HUES48 (cell line): ENCODE measurements at regions not wholly inside any gene's neighbourhood (a gene's known extent, or its start where the extent isn't known, plus 50 kb on each side); places are given as distances from the start of the nearest gene placed in this dataset.

Experiments
- H3K27ac ChIP-seq: one replicate; pipeline ENCODE4 v1.7.0; 2013; ENCODE audit warnings: low read depth, low read length, inconsistent platforms
- H3K27me3 ChIP-seq: 2 replicates; pipeline ENCODE4 v1.6.1; 2013; ENCODE audit warnings: mild to moderate bottlenecking, low read length; ENCODE audit not compliant: control insufficient read depth, insufficient read depth
- H3K36me3 ChIP-seq: 2 replicates; pipeline ENCODE4 v1.6.1; 2013; ENCODE audit warnings: low read length; ENCODE audit not compliant: control insufficient read depth, insufficient read depth
- H3K4me1 ChIP-seq: 2 replicates; pipeline ENCODE4 v1.6.1; 2013; ENCODE audit warnings: mild to moderate bottlenecking, low read length; ENCODE audit not compliant: control insufficient read depth, insufficient read depth
- H3K4me3 ChIP-seq: 2 replicates; pipeline ENCODE4 v1.5.1; 2013; ENCODE audit warnings: mild to moderate bottlenecking, low read depth, low read length
- H3K9ac ChIP-seq: 2 replicates; pipeline ENCODE4 v1.6.1; 2013; ENCODE audit warnings: mild to moderate bottlenecking, low read depth, low read length, moderate library complexity
- H3K9me3 ChIP-seq: 2 replicates; pipeline ENCODE4 v1.6.1; 2013; ENCODE audit warnings: low read length; ENCODE audit not compliant: control insufficient read depth, insufficient read depth

- H3K27me3 ChIP-seq, result no peaks in the 10 kb centered on the region
- H3K9me3 ChIP-seq, result 0 out of 2 replicates have a peak, but pooled peaks cover 2% of the 10 kb centered on the region
- H3K27ac ChIP-seq, result no peak overlapping the region
- peaks cover 6% of the 10 kb centered on the region for H3K4me1 ChIP-seq
- H3K9ac ChIP-seq, result no peak overlapping the region
- no peaks in the 10 kb centered on the region for H3K36me3 ChIP-seq
- H3K4me3 ChIP-seq, result no peak overlapping the region
These were observed 107.3 kb upstream of the SYNDIG1 start for GRCh38 chr20:24362080-24362479.

- H3K27ac ChIP-seq, result no peak overlapping the region
- H3K36me3 ChIP-seq, result no peaks in the 10 kb centered on the region
- 0 out of 2 replicates have a peak, but pooled peaks cover 2% of the 10 kb centered on the region for H3K9me3 ChIP-seq
- H3K4me3 ChIP-seq, result no peak overlapping the region
- no peaks in the 10 kb centered on the region for H3K27me3 ChIP-seq
- peaks cover 6% of the 10 kb centered on the region for H3K4me1 ChIP-seq
- no peak overlapping the region for H3K9ac ChIP-seq
These were observed 107.9 kb upstream of the SYNDIG1 start for GRCh38 chr20:24361541-24361940.

- H3K4me3 ChIP-seq, result no peak overlapping the region
- no peaks in the 10 kb centered on the region for H3K36me3 ChIP-seq
- no peak overlapping the region for H3K9ac ChIP-seq
- no peak overlapping the region for H3K27ac ChIP-seq
- peaks cover 6% of the 10 kb centered on the region for H3K4me1 ChIP-seq
- H3K9me3 ChIP-seq, result 0 out of 2 replicates have a peak, but pooled peaks cover 2% of the 10 kb centered on the region
- H3K27me3 ChIP-seq, result no peaks in the 10 kb centered on the region
These were observed 108.9 kb upstream of the SYNDIG1 start for GRCh38 chr20:24360531-24360930.

- H3K4me3 ChIP-seq, result no peak overlapping the region
- H3K27me3 ChIP-seq, result no peaks in the 10 kb centered on the region
- H3K9me3 ChIP-seq, result 0 out of 2 replicates have a peak, but pooled peaks cover 2% of the 10 kb centered on the region
- H3K9ac ChIP-seq, result no peak overlapping the region
- H3K36me3 ChIP-seq, result no peaks in the 10 kb centered on the region
- H3K4me1 ChIP-seq, result no peaks in the 10 kb centered on the region
- H3K27ac ChIP-seq, result no peak overlapping the region
These were observed 110.0 kb upstream of the SYNDIG1 start for GRCh38 chr20:24359321-24360027.

- no peak overlapping the region for H3K9ac ChIP-seq
- no peaks in the 10 kb centered on the region for H3K36me3 ChIP-seq
- no peak overlapping the region for H3K4me3 ChIP-seq
- H3K4me1 ChIP-seq, result peaks cover 3% of the 10 kb centered on the region
- no peaks in the 10 kb centered on the region for H3K27me3 ChIP-seq
- H3K9me3 ChIP-seq, result 0 out of 2 replicates have a peak, but pooled peaks cover 2% of the 10 kb centered on the region
- no peak overlapping the region for H3K27ac ChIP-seq
These were observed 111.5 kb upstream of the SYNDIG1 start for GRCh38 chr20:24357931-24358330.

GRCh38 chr20:24357177-24357576 lies 112.3 kb upstream of the SYNDIG1 start:
- Histone ChIP-seq H3K9ac (no peak overlapping the region), H3K27ac (no peak overlapping the region), H3K9me3 (0 out of 2 replicates have a peak, but pooled peaks cover under 1% of the 10 kb centered on the region), H3K4me1 (peaks cover 3% of the 10 kb centered on the region), H3K36me3 (no peaks in the 10 kb centered on the region), H3K27me3 (no peaks in the 10 kb centered on the region), H3K4me3 (no peak overlapping the region)

- Histone ChIP-seq H3K9me3 (no peaks in the 10 kb centered on the region), H3K36me3 (no peaks in the 10 kb centered on the region), H3K4me1 (peaks cover 3% of the 10 kb centered on the region), H3K4me3 (no peak overlapping the region), H3K27ac (no peak overlapping the region), H3K9ac (no peak overlapping the region), H3K27me3 (no peaks in the 10 kb centered on the region)
These were observed 116.2 kb upstream of the SYNDIG1 start for GRCh38 chr20:24353135-24353690.

GRCh38 chr20:24350923-24351368 lies 118.5 kb upstream of the SYNDIG1 start:
- H3K27ac ChIP-seq, result no peak overlapping the region
- H3K4me1 ChIP-seq, result peaks cover 3% of the 10 kb centered on the region
- H3K9me3 ChIP-seq, result no peaks in the 10 kb centered on the region
- no peaks in the 10 kb centered on the region for H3K27me3 ChIP-seq
- no peaks in the 10 kb centered on the region for H3K36me3 ChIP-seq
- H3K9ac ChIP-seq, result no peak overlapping the region
- no peak overlapping the region for H3K4me3 ChIP-seq

- H3K4me3 ChIP-seq, result no peak overlapping the region
- no peaks in the 10 kb centered on the region for H3K4me1 ChIP-seq
- no peaks in the 10 kb centered on the region for H3K36me3 ChIP-seq
- H3K27ac ChIP-seq, result no peak overlapping the region
- no peak overlapping the region for H3K9ac ChIP-seq
- no peaks in the 10 kb centered on the region for H3K27me3 ChIP-seq
- no peaks in the 10 kb centered on the region for H3K9me3 ChIP-seq
These were observed 127.6 kb upstream of the SYNDIG1 start for GRCh38 chr20:24341781-24342180.

- Histone ChIP-seq H3K27me3 (no peaks in the 10 kb centered on the region), H3K4me1 (no peaks in the 10 kb centered on the region), H3K27ac (no peak overlapping the region), H3K9ac (no peak overlapping the region), H3K36me3 (no peaks in the 10 kb centered on the region), H3K4me3 (no peak overlapping the region), H3K9me3 (no peaks in the 10 kb centered on the region)
These were observed 128.5 kb upstream of the SYNDIG1 start for GRCh38 chr20:24340933-24341332.

- no peak overlapping the region for H3K4me3 ChIP-seq
- no peaks in the 10 kb centered on the region for H3K4me1 ChIP-seq
- no peak overlapping the region for H3K9ac ChIP-seq
- no peak overlapping the region for H3K27ac ChIP-seq
- no peaks in the 10 kb centered on the region for H3K36me3 ChIP-seq
- H3K9me3 ChIP-seq, result no peaks in the 10 kb centered on the region
- H3K27me3 ChIP-seq, result no peaks in the 10 kb centered on the region
These were observed 130.2 kb upstream of the SYNDIG1 start for GRCh38 chr20:24339210-24339641.
